Liver (tissue), 8 donors: ENCODE measurements at regions not wholly inside any gene's neighbourhood (a gene's known extent, or its start where the extent isn't known, plus 50 kb on each side); places are given as distances from the start of the nearest gene placed in this dataset.
A peak's percentile ranks its signal among the peaks of the same experiment; 100 is the strongest.

Experiments used
- DNase-seq: peaks from one replicate; pipeline ENCODE4 v3.0.0-alpha.2; 2017; ENCODE audit warnings: low spot score
- H3K27ac ChIP-seq, 2 donors: one replicate each; pipeline ENCODE4 v1.7.0; 2013; ENCODE audit warnings: inconsistent platforms in 2 of 2, low read length in 2 of 2, control low read depth in 1 of 2, low read depth in 1 of 2, mild to moderate bottlenecking in 1 of 2
- H3K27me3 ChIP-seq, 4 donors: one replicate each; pipeline versions ENCODE4 v1.6.1 to v1.7.0; 2013; ENCODE audit warnings: low read length in 3 of 4, inconsistent platforms in 1 of 4, mild to moderate bottlenecking in 1 of 4, moderate library complexity in 1 of 4; ENCODE audit not compliant: control insufficient read depth in 4 of 4, insufficient read depth in 4 of 4
- H3K36me3 ChIP-seq, 4 donors: one replicate each; pipeline versions ENCODE4 v1.6.1 to v1.7.0; 2013; ENCODE audit warnings: low read length in 3 of 4, mild to moderate bottlenecking in 3 of 4, low read depth in 1 of 4, moderate library complexity in 1 of 4; ENCODE audit not compliant: control insufficient read depth in 4 of 4, insufficient read depth in 3 of 4
- H3K4me1 ChIP-seq, 4 donors: one replicate each; pipeline versions ENCODE4 v1.6.1 to v1.7.0; 2013; ENCODE audit warnings: low read length in 3 of 4, mild to moderate bottlenecking in 3 of 4, moderate library complexity in 1 of 4; ENCODE audit not compliant: control insufficient read depth in 4 of 4, insufficient read depth in 4 of 4
- H3K4me3 ChIP-seq, 3 donors: one replicate each; pipeline versions ENCODE4 v1.6.1 to v1.7.0; 2013; ENCODE audit warnings: low read length in 3 of 3, control low read depth in 1 of 3, low read depth in 1 of 3, mild to moderate bottlenecking in 1 of 3
- H3K9ac ChIP-seq, 2 donors: one replicate each; pipeline ENCODE4 v1.7.0; 2013; ENCODE audit warnings: low read length in 2 of 2, mild to moderate bottlenecking in 2 of 2, moderate library complexity in 2 of 2, control low read depth in 1 of 2, low read depth in 1 of 2
- H3K9me3 ChIP-seq, 4 donors: one replicate each; pipeline versions ENCODE4 v1.6.1 to v1.7.0; 2013; ENCODE audit warnings: low read length in 3 of 4; ENCODE audit not compliant: control insufficient read depth in 4 of 4
- EGR1 ChIP-seq, 2 donors: IDR thresholded peaks; 2 replicates each; pipeline ENCODE4 v1.6.1; 2016 to 2018; ENCODE audit warnings: antibody characterized with exemption in 2 of 2, low read depth in 2 of 2
- FOXA1 ChIP-seq: IDR thresholded peaks from 2 replicates; pipeline ENCODE4 v1.6.1; 2016; ENCODE audit warnings: antibody characterized with exemption
- FOXA2 ChIP-seq: IDR thresholded peaks from 2 replicates; pipeline ENCODE4 v1.6.1; 2016; ENCODE audit warnings: antibody characterized with exemption
- GABPA ChIP-seq, 2 donors: IDR thresholded peaks in 1 of 2; conservative IDR thresholded peaks in 1 of 2; 2 replicates each; pipeline ENCODE4 v1.6.1; 2016; ENCODE audit warnings: antibody characterized with exemption in 2 of 2, mild to moderate bottlenecking in 1 of 2, moderate library complexity in 1 of 2
- HNF4A ChIP-seq, 2 donors: conservative IDR thresholded peaks; 2 replicates each; pipeline ENCODE4 v1.6.1; 2016; ENCODE audit warnings: antibody characterized with exemption in 2 of 2, mild to moderate bottlenecking in 2 of 2
- HNF4G ChIP-seq: IDR thresholded peaks from 2 replicates; pipeline ENCODE4 v1.6.1; 2016; ENCODE audit warnings: antibody characterized with exemption
- JUND ChIP-seq, 2 donors: IDR thresholded peaks; 2 replicates each; pipeline ENCODE4 v1.6.1; 2016; ENCODE audit warnings: antibody characterized with exemption in 2 of 2
- NR2F2 ChIP-seq: IDR thresholded peaks from 2 replicates; pipeline ENCODE4 v1.6.1; 2016; ENCODE audit warnings: antibody characterized with exemption
- RAD21 ChIP-seq, 2 donors: IDR thresholded peaks; 2 replicates each; pipeline ENCODE4 v1.6.1; 2016; ENCODE audit warnings: antibody characterized with exemption in 2 of 2, mild to moderate bottlenecking in 2 of 2
- RXRA ChIP-seq, 2 donors: IDR thresholded peaks; 2 replicates each; pipeline ENCODE4 v1.6.1; 2017 to 2018; ENCODE audit warnings: antibody characterized with exemption in 2 of 2, mild to moderate bottlenecking in 1 of 2
- SP1 ChIP-seq: IDR thresholded peaks from 2 replicates; pipeline ENCODE4 v1.6.1; 2018; ENCODE audit warnings: antibody characterized with exemption, mild to moderate bottlenecking
- TAF1 ChIP-seq: conservative IDR thresholded peaks from 2 replicates; pipeline ENCODE4 v1.6.1; 2016; ENCODE audit warnings: antibody characterized with exemption, mild to moderate bottlenecking
- YY1 ChIP-seq: IDR thresholded peaks from 2 replicates; pipeline ENCODE4 v1.6.1; 2016; ENCODE audit warnings: antibody characterized with exemption, mild to moderate bottlenecking
- WGBS: extraction: QIAGEN DNeasy Blood & Tissue Kit; methylation state at CpG from one replicate; pipeline ENCODE4 v1.1.7; 2013; 5-methylcytosine and 5-hydroxymethylcytosine counted together
- TF ChIP-seq, protein P1 (sequence below): fragments of 150-350 bp; IDR thresholded peaks from 2 replicates; pipeline ENCODE4 v1.5.1; 2017; ENCODE audit warnings: improper control_type of control experiment, low read depth, low read length; ENCODE audit not compliant: missing input control
- TF ChIP-seq, protein P2 (sequence below): IDR thresholded peaks from 2 replicates; pipeline ENCODE4 v1.6.1; 2016; ENCODE audit warnings: antibody characterized with exemption
- TF ChIP-seq, protein P3 (sequence below): IDR thresholded peaks from 2 replicates; pipeline ENCODE4 v1.6.1; 2016; ENCODE audit warnings: antibody characterized with exemption, mild to moderate bottlenecking
- TF ChIP-seq, protein P4 (sequence below): IDR thresholded peaks from 2 replicates; pipeline ENCODE4 v1.6.1; 2016; ENCODE audit warnings: antibody characterized with exemption
- TF ChIP-seq, protein P5 (sequence below): IDR thresholded peaks from 2 replicates; pipeline ENCODE4 v1.6.1; 2016; ENCODE audit warnings: antibody characterized with exemption
- donor health status: healthy.
- donor health status: healthy.
- donor health status: healthy.
- donor health status: healthy.
- donor health status: healthy.

DNA sequence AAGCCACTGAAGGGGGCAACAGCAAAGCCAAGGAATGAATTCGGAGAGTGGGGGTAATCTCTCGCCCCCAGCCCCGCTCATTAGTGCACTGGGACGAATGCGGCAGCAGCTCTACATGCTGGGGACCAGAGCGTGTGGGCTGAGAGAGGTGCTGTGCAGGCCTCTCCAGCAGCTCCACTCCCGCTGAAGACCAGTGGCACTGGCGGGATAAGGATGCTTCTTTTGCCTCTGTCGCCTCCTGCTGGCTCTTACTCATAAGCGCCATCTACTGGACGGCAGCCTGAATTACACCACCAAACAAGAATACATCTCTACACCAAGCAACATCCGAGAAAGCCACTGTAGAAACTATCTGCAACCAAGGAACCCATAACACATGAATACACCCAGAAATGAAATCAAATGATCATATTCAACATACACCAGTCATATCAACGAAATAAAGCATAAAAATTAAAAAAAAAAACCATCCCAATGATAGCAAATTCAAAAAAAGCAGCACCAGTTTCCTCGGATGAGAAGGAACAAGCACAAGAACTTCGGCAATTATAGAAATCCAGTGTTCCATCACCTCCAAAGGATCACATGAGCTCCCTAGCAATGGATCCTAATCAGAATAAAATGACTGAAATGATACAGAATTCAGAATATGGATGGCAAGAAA lies 79.0 kb upstream of the TMEM168 start:
- Histone ChIP-seq H3K36me3 (no peaks in the 10 kb centered on the region), H3K27me3 (no peaks in the 10 kb centered on the region), H3K9ac (no peak overlapping the region), H3K4me1 (no peaks in the 10 kb centered on the region), H3K27ac (no peak overlapping the region), H3K4me3 (no peak overlapping the region), H3K9me3 (no peaks in the 10 kb centered on the region)
- 74% methylated on average over 15 of the region's 15 CpGs for WGBS
- TF ChIP-seq NR2F2 (no peak), YY1 (no peak), FOXA1 (no peak), HNF4A (conservative IDR thresholded peaks at IDR 0.05) (no peak), JUND (IDR thresholded peaks at IDR 0.05) (no peak), GABPA (IDR thresholded peaks at IDR 0.05 in 1 of 2, conservative IDR thresholded peaks at IDR 0.05 in 1 of 2) (no peak), RAD21 (IDR thresholded peaks at IDR 0.05) (peak; percentile 61 to 85)
- TF ChIP-seq, protein P1, sequence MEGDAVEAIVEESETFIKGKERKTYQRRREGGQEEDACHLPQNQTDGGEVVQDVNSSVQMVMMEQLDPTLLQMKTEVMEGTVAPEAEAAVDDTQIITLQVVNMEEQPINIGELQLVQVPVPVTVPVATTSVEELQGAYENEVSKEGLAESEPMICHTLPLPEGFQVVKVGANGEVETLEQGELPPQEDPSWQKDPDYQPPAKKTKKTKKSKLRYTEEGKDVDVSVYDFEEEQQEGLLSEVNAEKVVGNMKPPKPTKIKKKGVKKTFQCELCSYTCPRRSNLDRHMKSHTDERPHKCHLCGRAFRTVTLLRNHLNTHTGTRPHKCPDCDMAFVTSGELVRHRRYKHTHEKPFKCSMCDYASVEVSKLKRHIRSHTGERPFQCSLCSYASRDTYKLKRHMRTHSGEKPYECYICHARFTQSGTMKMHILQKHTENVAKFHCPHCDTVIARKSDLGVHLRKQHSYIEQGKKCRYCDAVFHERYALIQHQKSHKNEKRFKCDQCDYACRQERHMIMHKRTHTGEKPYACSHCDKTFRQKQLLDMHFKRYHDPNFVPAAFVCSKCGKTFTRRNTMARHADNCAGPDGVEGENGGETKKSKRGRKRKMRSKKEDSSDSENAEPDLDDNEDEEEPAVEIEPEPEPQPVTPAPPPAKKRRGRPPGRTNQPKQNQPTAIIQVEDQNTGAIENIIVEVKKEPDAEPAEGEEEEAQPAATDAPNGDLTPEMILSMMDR, result peak; percentile 70
- TF ChIP-seq, protein P2, sequence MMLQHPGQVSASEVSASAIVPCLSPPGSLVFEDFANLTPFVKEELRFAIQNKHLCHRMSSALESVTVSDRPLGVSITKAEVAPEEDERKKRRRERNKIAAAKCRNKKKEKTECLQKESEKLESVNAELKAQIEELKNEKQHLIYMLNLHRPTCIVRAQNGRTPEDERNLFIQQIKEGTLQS, result no peak
- DNase-seq, result peak; percentile 52

DNA sequence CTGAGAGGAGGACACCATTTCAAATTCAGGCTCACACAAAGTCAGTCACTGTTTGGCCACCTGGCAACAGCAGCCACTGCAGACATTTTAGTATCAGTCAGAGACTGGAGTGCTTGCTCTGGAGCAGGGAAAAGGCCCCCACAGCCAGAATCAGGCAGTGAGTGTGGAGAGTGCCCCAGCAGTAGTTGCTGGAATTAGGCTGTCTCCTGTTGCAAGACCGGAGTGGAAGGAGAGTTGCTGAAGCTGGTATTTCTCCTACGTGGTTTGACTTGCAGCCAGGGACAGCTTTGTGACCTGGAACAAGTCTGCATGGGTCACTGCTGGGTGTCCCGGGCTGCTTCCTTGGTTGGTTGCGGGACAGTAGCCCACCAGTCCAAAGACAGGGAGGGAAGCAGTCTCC lies 78.4 kb upstream of the TMEM168 start:
- Histone ChIP-seq H3K27ac (no peak overlapping the region), H3K4me3 (no peak overlapping the region), H3K27me3 (no peaks in the 10 kb centered on the region), H3K9ac (no peak overlapping the region), H3K36me3 (no peaks in the 10 kb centered on the region), H3K9me3 (no peaks in the 10 kb centered on the region), H3K4me1 (no peaks in the 10 kb centered on the region)
- TF ChIP-seq FOXA1 (no peak), YY1 (no peak), HNF4A (conservative IDR thresholded peaks at IDR 0.05) (no peak), TAF1 (no peak), EGR1 (IDR thresholded peaks at IDR 0.05; ENCODE audit: low read depth in 2 of 2) (no peak), GABPA (IDR thresholded peaks at IDR 0.05 in 1 of 2, conservative IDR thresholded peaks at IDR 0.05 in 1 of 2) (no peak), FOXA2 (no peak), RAD21 (IDR thresholded peaks at IDR 0.05) (no peak), NR2F2 (no peak), SP1 (no peak), RXRA (IDR thresholded peaks at IDR 0.05) (no peak), JUND (IDR thresholded peaks at IDR 0.05) (no peak), HNF4G (no peak)
- TF ChIP-seq, protein P3, sequence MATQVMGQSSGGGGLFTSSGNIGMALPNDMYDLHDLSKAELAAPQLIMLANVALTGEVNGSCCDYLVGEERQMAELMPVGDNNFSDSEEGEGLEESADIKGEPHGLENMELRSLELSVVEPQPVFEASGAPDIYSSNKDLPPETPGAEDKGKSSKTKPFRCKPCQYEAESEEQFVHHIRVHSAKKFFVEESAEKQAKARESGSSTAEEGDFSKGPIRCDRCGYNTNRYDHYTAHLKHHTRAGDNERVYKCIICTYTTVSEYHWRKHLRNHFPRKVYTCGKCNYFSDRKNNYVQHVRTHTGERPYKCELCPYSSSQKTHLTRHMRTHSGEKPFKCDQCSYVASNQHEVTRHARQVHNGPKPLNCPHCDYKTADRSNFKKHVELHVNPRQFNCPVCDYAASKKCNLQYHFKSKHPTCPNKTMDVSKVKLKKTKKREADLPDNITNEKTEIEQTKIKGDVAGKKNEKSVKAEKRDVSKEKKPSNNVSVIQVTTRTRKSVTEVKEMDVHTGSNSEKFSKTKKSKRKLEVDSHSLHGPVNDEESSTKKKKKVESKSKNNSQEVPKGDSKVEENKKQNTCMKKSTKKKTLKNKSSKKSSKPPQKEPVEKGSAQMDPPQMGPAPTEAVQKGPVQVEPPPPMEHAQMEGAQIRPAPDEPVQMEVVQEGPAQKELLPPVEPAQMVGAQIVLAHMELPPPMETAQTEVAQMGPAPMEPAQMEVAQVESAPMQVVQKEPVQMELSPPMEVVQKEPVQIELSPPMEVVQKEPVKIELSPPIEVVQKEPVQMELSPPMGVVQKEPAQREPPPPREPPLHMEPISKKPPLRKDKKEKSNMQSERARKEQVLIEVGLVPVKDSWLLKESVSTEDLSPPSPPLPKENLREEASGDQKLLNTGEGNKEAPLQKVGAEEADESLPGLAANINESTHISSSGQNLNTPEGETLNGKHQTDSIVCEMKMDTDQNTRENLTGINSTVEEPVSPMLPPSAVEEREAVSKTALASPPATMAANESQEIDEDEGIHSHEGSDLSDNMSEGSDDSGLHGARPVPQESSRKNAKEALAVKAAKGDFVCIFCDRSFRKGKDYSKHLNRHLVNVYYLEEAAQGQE, result no peak
- TF ChIP-seq, protein P4, sequence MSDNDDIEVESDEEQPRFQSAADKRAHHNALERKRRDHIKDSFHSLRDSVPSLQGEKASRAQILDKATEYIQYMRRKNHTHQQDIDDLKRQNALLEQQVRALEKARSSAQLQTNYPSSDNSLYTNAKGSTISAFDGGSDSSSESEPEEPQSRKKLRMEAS, result no peak
- TF ChIP-seq, protein P1, result no peak
- TF ChIP-seq, protein P2, result no peak
- TF ChIP-seq, protein P5, sequence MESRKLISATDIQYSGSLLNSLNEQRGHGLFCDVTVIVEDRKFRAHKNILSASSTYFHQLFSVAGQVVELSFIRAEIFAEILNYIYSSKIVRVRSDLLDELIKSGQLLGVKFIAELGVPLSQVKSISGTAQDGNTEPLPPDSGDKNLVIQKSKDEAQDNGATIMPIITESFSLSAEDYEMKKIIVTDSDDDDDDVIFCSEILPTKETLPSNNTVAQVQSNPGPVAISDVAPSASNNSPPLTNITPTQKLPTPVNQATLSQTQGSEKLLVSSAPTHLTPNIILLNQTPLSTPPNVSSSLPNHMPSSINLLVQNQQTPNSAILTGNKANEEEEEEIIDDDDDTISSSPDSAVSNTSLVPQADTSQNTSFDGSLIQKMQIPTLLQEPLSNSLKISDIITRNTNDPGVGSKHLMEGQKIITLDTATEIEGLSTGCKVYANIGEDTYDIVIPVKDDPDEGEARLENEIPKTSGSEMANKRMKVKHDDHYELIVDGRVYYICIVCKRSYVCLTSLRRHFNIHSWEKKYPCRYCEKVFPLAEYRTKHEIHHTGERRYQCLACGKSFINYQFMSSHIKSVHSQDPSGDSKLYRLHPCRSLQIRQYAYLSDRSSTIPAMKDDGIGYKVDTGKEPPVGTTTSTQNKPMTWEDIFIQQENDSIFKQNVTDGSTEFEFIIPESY, result no peak
- 93% methylated on average over 4 of the region's 4 CpGs for WGBS
- no peak for DNase-seq
